OCI-LY3 (cell line): ENCODE measurements at regions not wholly inside any gene's neighbourhood (a gene's known extent, or its start where the extent isn't known, plus 50 kb on each side); places are given as distances from the start of the nearest gene placed in this dataset.

Experiments
- H2AFZ ChIP-seq: fragments of 200-600, 300-600 bp; shearing (Covaris generic); 2 replicates; pipeline ENCODE4 v1.6.0; 2014; ENCODE audit warnings: antibody characterized with exemption, low read depth, low read length
- H3K27ac ChIP-seq: fragments of 200-600, 300-600 bp; sonication (generic); 2 replicates; pipeline ENCODE4 v1.5.1; 2014; ENCODE audit warnings: mild to moderate bottlenecking, low read length, moderate library complexity, mixed read lengths
- H3K27me3 ChIP-seq: fragments of 200-600, 300-600 bp; sonication (generic); 2 replicates; pipeline ENCODE4 v1.6.1; 2014; ENCODE audit warnings: low read depth, low read length, mixed read lengths
- H3K36me3 ChIP-seq: fragments of 200-600, 300-600 bp; sonication (generic); replicated peaks from 2 replicates; pipeline ENCODE3; 2014; ENCODE audit warnings: low read depth, low read length, mixed read lengths
- H3K4me1 ChIP-seq: fragments of 300-600, 200-600 bp; sonication (generic); 2 replicates; pipeline ENCODE4 v1.6.1; 2014; ENCODE audit warnings: low read length, mixed read lengths
- H3K4me2 ChIP-seq: fragments of 200-600, 300-600 bp; sonication (generic); 2 replicates; pipeline ENCODE4 v1.6.1; 2014; ENCODE audit warnings: low read length, mixed read lengths
- H3K4me3 ChIP-seq: fragments of 300-600, 200-600 bp; sonication (generic); 2 replicates; pipeline ENCODE4 v1.5.1; 2014; ENCODE audit warnings: antibody characterized with exemption, mild to moderate bottlenecking, low read length, moderate library complexity
- H3K79me2 ChIP-seq: fragments of 300-600, 200-600 bp; shearing (Covaris generic); 2 replicates; pipeline ENCODE4 v1.6.1; 2014; ENCODE audit warnings: mild to moderate bottlenecking, low read length, mixed read lengths
- H3K9ac ChIP-seq: fragments of 300-600, 200-600 bp; shearing (Covaris generic); 2 replicates; pipeline ENCODE4 v1.6.0; 2014; ENCODE audit warnings: mild to moderate bottlenecking, low read length, moderate library complexity
- H3K9me3 ChIP-seq: fragments of 200-600, 300-600 bp; shearing (Covaris generic); 2 replicates; pipeline ENCODE4 v1.6.1; 2014; ENCODE audit warnings: low read length, mixed read lengths; ENCODE audit not compliant: insufficient read depth
- H4K20me1 ChIP-seq: fragments of 200-600, 300-600 bp; sonication (generic); 2 replicates; pipeline ENCODE4 v1.6.1; 2016; ENCODE audit warnings: low read length, mixed read lengths; ENCODE audit not compliant: insufficient read depth
- EZH2phosphoT487 ChIP-seq: fragments of 200-600 bp; shearing (Covaris generic); IDR thresholded peaks from 2 replicates; pipeline ENCODE4 v1.6.1; 2018; ENCODE audit warnings: antibody characterized with exemption, mixed run types, low read depth
- TF ChIP-seq, protein P1 (sequence below): fragments of 200-600, 300-600 bp; sonication (generic); IDR thresholded peaks from 2 replicates; pipeline ENCODE4 v1.5.1; 2014; ENCODE audit warnings: antibody characterized with exemption, low read length, low read depth

- no peak overlapping the region for H2AFZ ChIP-seq
- no peaks in the 10 kb centered on the region for H4K20me1 ChIP-seq
- H3K36me3 ChIP-seq = no peaks in the 10 kb centered on the region
- H3K9ac ChIP-seq = no peak overlapping the region
- TF ChIP-seq, protein P1, sequence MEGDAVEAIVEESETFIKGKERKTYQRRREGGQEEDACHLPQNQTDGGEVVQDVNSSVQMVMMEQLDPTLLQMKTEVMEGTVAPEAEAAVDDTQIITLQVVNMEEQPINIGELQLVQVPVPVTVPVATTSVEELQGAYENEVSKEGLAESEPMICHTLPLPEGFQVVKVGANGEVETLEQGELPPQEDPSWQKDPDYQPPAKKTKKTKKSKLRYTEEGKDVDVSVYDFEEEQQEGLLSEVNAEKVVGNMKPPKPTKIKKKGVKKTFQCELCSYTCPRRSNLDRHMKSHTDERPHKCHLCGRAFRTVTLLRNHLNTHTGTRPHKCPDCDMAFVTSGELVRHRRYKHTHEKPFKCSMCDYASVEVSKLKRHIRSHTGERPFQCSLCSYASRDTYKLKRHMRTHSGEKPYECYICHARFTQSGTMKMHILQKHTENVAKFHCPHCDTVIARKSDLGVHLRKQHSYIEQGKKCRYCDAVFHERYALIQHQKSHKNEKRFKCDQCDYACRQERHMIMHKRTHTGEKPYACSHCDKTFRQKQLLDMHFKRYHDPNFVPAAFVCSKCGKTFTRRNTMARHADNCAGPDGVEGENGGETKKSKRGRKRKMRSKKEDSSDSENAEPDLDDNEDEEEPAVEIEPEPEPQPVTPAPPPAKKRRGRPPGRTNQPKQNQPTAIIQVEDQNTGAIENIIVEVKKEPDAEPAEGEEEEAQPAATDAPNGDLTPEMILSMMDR = no peak
- no peak for TF ChIP-seq EZH2phosphoT487
- H3K9me3 ChIP-seq = no peaks in the 10 kb centered on the region
- 0 out of 2 replicates have a peak, but pooled peaks cover 4% of the 10 kb centered on the region for H3K4me1 ChIP-seq
- no peak overlapping the region for H3K4me2 ChIP-seq
- no peaks in the 10 kb centered on the region for H3K27me3 ChIP-seq
- H3K27ac ChIP-seq = no peak overlapping the region
- no peaks in the 10 kb centered on the region for H3K79me2 ChIP-seq
- no peak overlapping the region for H3K4me3 ChIP-seq
Measured at GRCh38 chr1:81578867-81579266, 221.9 kb upstream of the ADGRL2 start.

GRCh38 chr1:81577004-81577697, 223.6 kb upstream of the ADGRL2 start:
- Histone ChIP-seq H3K79me2 (no peaks in the 10 kb centered on the region), H2AFZ (no peak overlapping the region), H3K9ac (no peak overlapping the region), H3K4me2 (no peak overlapping the region), H3K36me3 (no peaks in the 10 kb centered on the region), H4K20me1 (no peaks in the 10 kb centered on the region), H3K27ac (no peak overlapping the region), H3K4me1 (no peaks in the 10 kb centered on the region), H3K4me3 (no peak overlapping the region), H3K9me3 (no peaks in the 10 kb centered on the region), H3K27me3 (no peaks in the 10 kb centered on the region)
- TF ChIP-seq EZH2phosphoT487 = no peak
- TF ChIP-seq, protein P1 = no peak

DNA sequence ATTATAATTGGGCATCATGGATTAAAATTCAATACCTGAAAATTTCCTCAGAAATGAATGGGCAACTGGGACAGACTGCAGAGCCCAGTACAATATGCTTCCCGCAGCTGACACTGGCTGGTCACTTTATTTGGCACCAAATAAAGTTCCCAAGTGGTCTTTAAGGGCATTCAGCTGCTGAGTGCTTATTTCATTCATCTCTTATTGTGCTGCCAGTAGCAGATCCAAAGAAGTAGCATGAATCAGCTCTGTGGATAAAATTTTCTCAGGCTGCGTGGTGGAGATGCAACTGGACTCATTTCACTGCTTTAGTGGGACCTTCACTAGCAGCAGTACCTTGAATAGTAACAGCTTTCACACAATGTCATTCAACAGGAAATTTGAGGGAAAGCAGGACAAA, 226.3 kb upstream of the ADGRL2 start:
- Histone ChIP-seq H3K9me3 (no peaks in the 10 kb centered on the region), H3K9ac (no peak overlapping the region)

DNA sequence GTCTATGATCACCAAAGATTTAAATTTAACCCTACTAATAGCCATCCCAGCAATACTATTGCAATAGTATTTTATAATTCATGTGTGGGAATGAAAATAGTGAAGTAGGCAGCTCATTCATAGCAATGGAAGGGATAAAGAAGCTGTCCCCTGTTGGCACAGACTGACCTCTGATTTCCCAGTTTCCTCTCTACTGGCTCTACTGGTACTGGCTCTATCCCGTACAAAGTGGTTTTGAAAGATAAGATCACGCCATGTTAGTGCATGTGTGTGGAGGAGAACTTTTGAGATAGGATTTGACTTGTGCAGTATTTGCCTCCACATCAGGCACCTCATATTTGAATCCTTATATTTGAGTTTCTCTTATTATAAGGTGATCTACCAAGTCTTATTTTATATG, 227.3 kb upstream of the ADGRL2 start:
- H3K27ac ChIP-seq = no peak overlapping the region
- no peak overlapping the region for H2AFZ ChIP-seq
- H3K4me1 ChIP-seq = no peaks in the 10 kb centered on the region
- H3K4me3 ChIP-seq = no peak overlapping the region
- TF ChIP-seq EZH2phosphoT487 = no peak
- TF ChIP-seq, protein P1 = no peak
- no peaks in the 10 kb centered on the region for H3K9me3 ChIP-seq
- H3K79me2 ChIP-seq = no peaks in the 10 kb centered on the region
- no peaks in the 10 kb centered on the region for H3K36me3 ChIP-seq
- H3K4me2 ChIP-seq = no peak overlapping the region
- H3K27me3 ChIP-seq = no peaks in the 10 kb centered on the region
- no peaks in the 10 kb centered on the region for H4K20me1 ChIP-seq
- H3K9ac ChIP-seq = no peak overlapping the region

More for the DNA sequence above, 226.3 kb upstream of the ADGRL2 start:
- no peak overlapping the region for H3K4me3 ChIP-seq
- no peak for TF ChIP-seq EZH2phosphoT487
- TF ChIP-seq, protein P1 = no peak
- no peak overlapping the region for H3K27ac ChIP-seq
- no peaks in the 10 kb centered on the region for H3K36me3 ChIP-seq
- H2AFZ ChIP-seq = no peak overlapping the region
- no peaks in the 10 kb centered on the region for H4K20me1 ChIP-seq
- H3K4me1 ChIP-seq = no peaks in the 10 kb centered on the region
- no peak overlapping the region for H3K4me2 ChIP-seq
- no peaks in the 10 kb centered on the region for H3K27me3 ChIP-seq
- H3K79me2 ChIP-seq = no peaks in the 10 kb centered on the region
